ENCODE measurements at regions not wholly inside any gene's neighbourhood (a gene's known extent, or its start where the extent isn't known, plus 50 kb on each side); places are given as distances from the start of the nearest gene placed in this dataset.

DNA sequence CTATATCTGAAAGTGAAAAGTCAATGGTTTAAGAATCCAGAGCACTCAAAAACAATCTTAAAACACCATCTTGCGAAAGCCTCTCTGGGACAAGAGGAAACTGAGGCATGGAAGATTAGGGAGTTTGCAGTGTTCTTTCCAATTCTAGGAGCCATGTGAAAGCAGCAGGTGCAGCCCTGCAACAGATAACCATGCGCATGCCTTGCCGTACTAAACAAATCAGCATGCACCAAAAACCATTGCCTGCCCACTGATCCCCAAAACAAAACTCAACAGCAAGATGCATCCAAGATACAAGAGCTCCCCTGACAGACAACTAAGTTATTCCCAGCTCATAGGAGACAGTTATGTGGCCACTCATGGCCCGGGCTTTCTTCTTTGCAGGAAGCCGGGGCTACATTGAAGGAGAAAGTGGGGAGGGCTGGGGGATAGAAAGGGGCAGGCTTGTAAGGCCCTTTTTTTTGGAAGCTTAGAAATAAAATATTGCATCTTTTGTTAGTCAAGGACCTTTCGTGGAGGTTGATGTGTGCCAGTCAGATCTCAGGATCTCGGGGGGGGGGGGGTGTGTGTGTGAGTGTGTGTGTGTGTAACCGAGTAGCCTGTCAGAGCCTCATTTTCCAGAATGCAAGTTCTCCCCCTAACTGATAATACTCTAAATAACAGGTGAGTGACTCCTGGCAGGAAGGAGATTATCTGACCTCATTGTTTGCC is 178.4 kb downstream of the MBOAT1 start:
- intact Hi-C loops (cut with DNase I; ENCODE audit: low total_unique reads), result no loop called here
- no peaks in the 10 kb centered on the region for H3K9me3 ChIP-seq
- no peak overlapping the region for H3K4me3 ChIP-seq
- no peaks in the 10 kb centered on the region for H3K36me3 ChIP-seq
- DNase-seq (ENCODE audit: low spot score in 2 of 2), result no peak
- TF ChIP-seq, protein P1, sequence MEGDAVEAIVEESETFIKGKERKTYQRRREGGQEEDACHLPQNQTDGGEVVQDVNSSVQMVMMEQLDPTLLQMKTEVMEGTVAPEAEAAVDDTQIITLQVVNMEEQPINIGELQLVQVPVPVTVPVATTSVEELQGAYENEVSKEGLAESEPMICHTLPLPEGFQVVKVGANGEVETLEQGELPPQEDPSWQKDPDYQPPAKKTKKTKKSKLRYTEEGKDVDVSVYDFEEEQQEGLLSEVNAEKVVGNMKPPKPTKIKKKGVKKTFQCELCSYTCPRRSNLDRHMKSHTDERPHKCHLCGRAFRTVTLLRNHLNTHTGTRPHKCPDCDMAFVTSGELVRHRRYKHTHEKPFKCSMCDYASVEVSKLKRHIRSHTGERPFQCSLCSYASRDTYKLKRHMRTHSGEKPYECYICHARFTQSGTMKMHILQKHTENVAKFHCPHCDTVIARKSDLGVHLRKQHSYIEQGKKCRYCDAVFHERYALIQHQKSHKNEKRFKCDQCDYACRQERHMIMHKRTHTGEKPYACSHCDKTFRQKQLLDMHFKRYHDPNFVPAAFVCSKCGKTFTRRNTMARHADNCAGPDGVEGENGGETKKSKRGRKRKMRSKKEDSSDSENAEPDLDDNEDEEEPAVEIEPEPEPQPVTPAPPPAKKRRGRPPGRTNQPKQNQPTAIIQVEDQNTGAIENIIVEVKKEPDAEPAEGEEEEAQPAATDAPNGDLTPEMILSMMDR (IDR thresholded peaks at IDR 0.05), result no peak
- H3K27ac ChIP-seq, result no peak overlapping the region
- peaks cover 0 to 5% of the 10 kb centered on the region in 2 donors for H3K27me3 ChIP-seq
- H3K4me1 ChIP-seq, result no peaks in the 10 kb centered on the region

DNA sequence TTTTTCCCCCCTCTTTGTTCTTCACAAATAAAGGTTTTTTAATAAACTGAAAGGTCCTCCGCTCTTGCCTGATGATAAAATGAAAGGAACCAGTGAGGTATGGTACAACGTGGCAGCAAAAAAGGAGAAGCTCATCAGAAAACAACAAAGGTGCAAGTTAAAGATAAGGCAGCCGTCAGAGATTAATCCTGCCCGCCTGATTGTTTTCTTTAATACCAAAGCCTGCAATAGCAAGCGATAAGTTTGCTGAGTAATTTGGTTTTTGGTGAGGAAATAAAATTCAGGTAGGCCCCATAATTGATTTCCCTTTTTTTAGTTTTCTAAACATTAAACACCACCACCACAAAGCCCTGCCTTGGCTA is 177.9 kb downstream of the MBOAT1 start:
- Histone ChIP-seq H3K4me1 (no peaks in the 10 kb centered on the region), H3K36me3 (no peaks in the 10 kb centered on the region), H3K4me3 (no peak overlapping the region), H3K27me3 (peaks cover 0 to 5% of the 10 kb centered on the region in 2 donors), H3K27ac (no peak overlapping the region), H3K9me3 (no peaks in the 10 kb centered on the region)
- no peak for TF ChIP-seq POLR2A (IDR thresholded peaks at IDR 0.05)
- DNase-seq (ENCODE audit: low spot score in 2 of 2), result no peak
- intact Hi-C loops (cut with DNase I; ENCODE audit: low total_unique reads), result no loop called here

DNA sequence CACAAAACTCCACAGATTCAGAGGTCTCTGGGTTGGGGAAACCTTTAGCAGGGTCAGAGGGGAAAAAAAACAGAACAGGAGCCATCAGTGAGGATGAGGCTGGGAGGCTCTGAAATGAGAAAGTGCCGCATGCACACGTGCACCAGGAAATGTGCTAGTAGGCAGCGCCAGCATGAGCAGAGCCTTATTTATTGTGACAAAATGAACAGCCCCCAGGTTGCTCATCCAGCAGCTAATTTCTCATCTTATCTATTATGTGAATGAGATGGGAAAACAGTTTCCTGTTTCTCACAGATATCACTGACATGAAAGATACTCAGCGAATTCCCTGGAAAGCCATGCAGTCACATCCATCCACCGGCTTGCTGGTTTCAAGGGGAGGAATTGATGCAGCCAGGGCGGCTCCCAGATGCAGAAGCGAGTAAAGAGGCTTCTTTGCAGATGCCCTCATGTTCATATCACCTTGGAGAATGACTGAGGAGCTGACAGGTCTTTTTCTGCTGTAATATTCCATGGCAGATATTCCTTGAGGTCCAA is 176.1 kb downstream of the MBOAT1 start:
- DNase-seq (ENCODE audit: low spot score in 2 of 2), result no peak
- H3K27ac ChIP-seq, result no peak overlapping the region
- no peaks in the 10 kb centered on the region for H3K36me3 ChIP-seq
- intact Hi-C loops (cut with DNase I; ENCODE audit: low total_unique reads), result no loop called here
- H3K9me3 ChIP-seq, result no peaks in the 10 kb centered on the region
- H3K4me1 ChIP-seq, result no peaks in the 10 kb centered on the region
- no peak overlapping the region for H3K4me3 ChIP-seq
- peaks cover 0 to 5% of the 10 kb centered on the region in 2 donors for H3K27me3 ChIP-seq
- TF ChIP-seq, protein P1 (IDR thresholded peaks at IDR 0.05), result no peak
- TF ChIP-seq POLR2A (IDR thresholded peaks at IDR 0.05) (no peak), POLR2AphosphoS5 (IDR thresholded peaks at IDR 0.05) (no peak)

DNA sequence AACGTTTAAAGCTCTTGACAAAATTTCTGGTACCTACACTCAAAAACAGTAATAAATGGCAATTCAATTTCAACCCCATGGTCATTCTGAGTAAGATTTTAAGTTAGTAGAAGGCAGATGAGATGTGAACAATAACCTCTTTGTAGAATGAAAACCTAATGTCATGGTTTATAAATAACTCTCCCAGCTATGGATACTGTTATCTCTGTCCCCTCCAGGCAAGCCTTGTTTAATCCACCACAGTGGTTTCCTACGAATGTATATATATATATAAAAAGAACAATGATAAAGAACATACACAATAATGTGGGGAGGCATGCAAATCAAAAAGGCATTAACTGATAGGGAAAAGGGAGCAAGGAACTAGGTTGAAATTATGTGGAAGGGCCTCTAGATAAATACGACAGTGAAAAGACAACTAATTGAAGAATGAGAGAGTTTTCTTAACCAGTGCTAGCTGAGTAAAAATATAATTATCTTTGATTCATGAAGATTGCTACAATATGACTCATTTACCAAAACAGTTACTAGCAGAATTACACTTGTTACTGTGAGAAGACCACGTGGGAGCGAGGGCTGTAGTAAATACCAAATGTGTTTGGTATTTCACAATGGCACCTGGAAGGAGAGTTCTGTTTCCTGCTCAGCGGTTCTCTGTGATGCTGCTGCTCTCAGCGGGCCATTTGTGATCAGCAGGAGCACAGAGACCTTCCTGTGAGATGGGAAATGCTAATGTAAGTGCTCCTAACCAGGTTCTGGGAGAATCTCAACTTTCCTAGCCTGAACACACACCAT is 173.7 kb downstream of the MBOAT1 start:
- Histone ChIP-seq H3K4me3 (no peak overlapping the region), H3K9me3 (no peaks in the 10 kb centered on the region), H3K27ac (no peak overlapping the region), H3K4me1 (no peaks in the 10 kb centered on the region), H3K27me3 (no peaks in the 10 kb centered on the region), H3K36me3 (no peaks in the 10 kb centered on the region)
- TF ChIP-seq, protein P1 (IDR thresholded peaks at IDR 0.05), result no peak
- no peak for TF ChIP-seq POLR2AphosphoS5 (IDR thresholded peaks at IDR 0.05)
- TF ChIP-seq POLR2A (IDR thresholded peaks at IDR 0.05), result no peak
- no peak for DNase-seq (ENCODE audit: low spot score in 2 of 2)
- intact Hi-C loops (cut with DNase I; ENCODE audit: low total_unique reads), result no loop called here

DNA sequence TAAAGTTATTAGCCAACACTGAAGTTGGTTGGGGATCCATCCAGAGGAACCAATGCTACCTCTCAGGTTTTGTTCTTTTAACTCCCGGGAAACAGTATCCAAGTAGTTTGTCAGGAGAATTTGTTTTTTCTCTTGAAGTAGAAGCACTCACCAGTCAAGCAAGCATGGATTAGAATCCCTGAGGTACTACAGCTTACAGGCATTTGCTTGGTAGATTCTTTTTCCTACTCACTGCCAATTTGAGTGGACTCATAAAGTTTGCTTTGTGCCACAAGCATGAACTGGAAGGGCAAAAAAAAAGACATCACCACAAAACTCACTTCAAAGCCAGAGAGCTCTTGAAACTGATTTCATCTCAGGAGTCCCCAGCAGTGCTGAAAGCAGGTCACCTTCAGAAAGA is 167.4 kb downstream of the MBOAT1 start:
- H3K27me3 ChIP-seq, result no peaks in the 10 kb centered on the region
- DNase-seq (ENCODE audit: low spot score in 2 of 2), result no peak
- no peak for TF ChIP-seq POLR2A (IDR thresholded peaks at IDR 0.05)
- H3K9me3 ChIP-seq, result no peaks in the 10 kb centered on the region
- no peak overlapping the region for H3K27ac ChIP-seq
- intact Hi-C loops (cut with DNase I; ENCODE audit: low total_unique reads), result no loop called here
- no peak overlapping the region for H3K4me3 ChIP-seq
- H3K4me1 ChIP-seq, result no peaks in the 10 kb centered on the region
- no peaks in the 10 kb centered on the region for H3K36me3 ChIP-seq
